Fibroblast of the aortic adventitia (primary cell): ENCODE measurements at regions not wholly inside any gene's neighbourhood (a gene's known extent, or its start where the extent isn't known, plus 50 kb on each side); places are given as distances from the start of the nearest gene placed in this dataset.
A peak's percentile ranks its signal among the peaks of the same experiment; 100 is the strongest.

Experiments
- DNase-seq: peaks from one replicate; pipeline ENCODE4 v3.0.0-alpha.2; 2010; ENCODE audit warnings: low read depth
- H3K4me3 ChIP-seq: 2 replicates; pipeline ENCODE4 v1.5.1; 2011; ENCODE audit warnings: low read depth, mild to moderate bottlenecking, control low read depth, low read length, moderate library complexity
- CTCF ChIP-seq: IDR thresholded peaks from 2 replicates; pipeline ENCODE4 v1.5.1; 2011; ENCODE audit warnings: mild to moderate bottlenecking, low read length, control low read depth, inconsistent platforms; ENCODE audit not compliant: insufficient read depth

GRCh38 chr5:58369513-58370190, 90.2 kb downstream of the PLK2 start:
- DNase-seq: no peak
- no peak overlapping the region for H3K4me3 ChIP-seq
- no peak for TF ChIP-seq CTCF

- no peak overlapping the region for H3K4me3 ChIP-seq
- DNase-seq: peak; percentile 14
- TF ChIP-seq CTCF: no peak
These were observed 93.4 kb downstream of the PLK2 start for GRCh38 chr5:58366461-58366860.

GRCh38 chr5:58365791-58366190, 94.1 kb downstream of the PLK2 start:
- no peak for DNase-seq
- H3K4me3 ChIP-seq: no peak overlapping the region
- no peak for TF ChIP-seq CTCF

- no peak for DNase-seq
- no peak for TF ChIP-seq CTCF
These were observed 96.2 kb downstream of the PLK2 start for GRCh38 chr5:58363461-58364249.

GRCh38 chr5:58362135-58362534, 97.8 kb downstream of the PLK2 start:
- no peak overlapping the region for H3K4me3 ChIP-seq
- no peak for TF ChIP-seq CTCF
- no peak for DNase-seq

More at GRCh38 chr5:58363461-58364249, 96.2 kb downstream of the PLK2 start:
- H3K4me3 ChIP-seq: no peak overlapping the region

- no peak for TF ChIP-seq CTCF
- DNase-seq: no peak
- no peak overlapping the region for H3K4me3 ChIP-seq
These were observed 99.1 kb downstream of the PLK2 start for GRCh38 chr5:58360794-58361193.
